ENCODE measurements at regions not wholly inside any gene's neighbourhood (a gene's known extent, or its start where the extent isn't known, plus 50 kb on each side); places are given as distances from the start of the nearest gene placed in this dataset.

DNA sequence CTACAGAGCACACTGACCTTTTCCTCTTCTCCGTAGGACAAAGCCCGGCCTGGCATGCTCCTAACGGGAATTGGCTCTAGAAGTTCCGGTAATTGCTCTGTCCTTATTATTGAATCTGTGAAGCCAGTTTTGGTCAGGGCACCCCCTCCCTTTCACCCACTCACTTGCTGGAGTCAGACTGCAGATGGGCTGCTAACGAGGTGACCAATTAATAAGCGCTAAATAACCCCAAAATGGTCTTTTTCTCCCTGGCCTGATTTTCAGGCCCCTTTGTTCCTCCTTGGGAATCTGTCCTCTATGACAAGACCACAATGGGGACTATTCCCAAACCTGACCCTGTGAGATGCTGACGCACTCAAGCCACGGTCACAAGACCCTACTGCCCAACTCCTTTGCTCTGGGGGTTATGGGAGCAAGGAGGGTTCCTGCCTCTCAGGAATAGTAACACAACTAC lies 610.0 kb upstream of the CADM1 start (continued):
- TF ChIP-seq, protein P1, sequence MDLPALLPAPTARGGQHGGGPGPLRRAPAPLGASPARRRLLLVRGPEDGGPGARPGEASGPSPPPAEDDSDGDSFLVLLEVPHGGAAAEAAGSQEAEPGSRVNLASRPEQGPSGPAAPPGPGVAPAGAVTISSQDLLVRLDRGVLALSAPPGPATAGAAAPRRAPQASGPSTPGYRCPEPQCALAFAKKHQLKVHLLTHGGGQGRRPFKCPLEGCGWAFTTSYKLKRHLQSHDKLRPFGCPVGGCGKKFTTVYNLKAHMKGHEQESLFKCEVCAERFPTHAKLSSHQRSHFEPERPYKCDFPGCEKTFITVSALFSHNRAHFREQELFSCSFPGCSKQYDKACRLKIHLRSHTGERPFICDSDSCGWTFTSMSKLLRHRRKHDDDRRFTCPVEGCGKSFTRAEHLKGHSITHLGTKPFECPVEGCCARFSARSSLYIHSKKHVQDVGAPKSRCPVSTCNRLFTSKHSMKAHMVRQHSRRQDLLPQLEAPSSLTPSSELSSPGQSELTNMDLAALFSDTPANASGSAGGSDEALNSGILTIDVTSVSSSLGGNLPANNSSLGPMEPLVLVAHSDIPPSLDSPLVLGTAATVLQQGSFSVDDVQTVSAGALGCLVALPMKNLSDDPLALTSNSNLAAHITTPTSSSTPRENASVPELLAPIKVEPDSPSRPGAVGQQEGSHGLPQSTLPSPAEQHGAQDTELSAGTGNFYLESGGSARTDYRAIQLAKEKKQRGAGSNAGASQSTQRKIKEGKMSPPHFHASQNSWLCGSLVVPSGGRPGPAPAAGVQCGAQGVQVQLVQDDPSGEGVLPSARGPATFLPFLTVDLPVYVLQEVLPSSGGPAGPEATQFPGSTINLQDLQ (CRISPR knock-in tag; IDR thresholded peaks at IDR 0.05): no peak
- TF ChIP-seq PRPF4 (IDR thresholded peaks at IDR 0.05; ENCODE audit: low read depth, low read length, poor library complexity, severe bottlenecking) (no peak), ZNF44 (CRISPR knock-in tag; IDR thresholded peaks at IDR 0.05) (no peak)

DNA sequence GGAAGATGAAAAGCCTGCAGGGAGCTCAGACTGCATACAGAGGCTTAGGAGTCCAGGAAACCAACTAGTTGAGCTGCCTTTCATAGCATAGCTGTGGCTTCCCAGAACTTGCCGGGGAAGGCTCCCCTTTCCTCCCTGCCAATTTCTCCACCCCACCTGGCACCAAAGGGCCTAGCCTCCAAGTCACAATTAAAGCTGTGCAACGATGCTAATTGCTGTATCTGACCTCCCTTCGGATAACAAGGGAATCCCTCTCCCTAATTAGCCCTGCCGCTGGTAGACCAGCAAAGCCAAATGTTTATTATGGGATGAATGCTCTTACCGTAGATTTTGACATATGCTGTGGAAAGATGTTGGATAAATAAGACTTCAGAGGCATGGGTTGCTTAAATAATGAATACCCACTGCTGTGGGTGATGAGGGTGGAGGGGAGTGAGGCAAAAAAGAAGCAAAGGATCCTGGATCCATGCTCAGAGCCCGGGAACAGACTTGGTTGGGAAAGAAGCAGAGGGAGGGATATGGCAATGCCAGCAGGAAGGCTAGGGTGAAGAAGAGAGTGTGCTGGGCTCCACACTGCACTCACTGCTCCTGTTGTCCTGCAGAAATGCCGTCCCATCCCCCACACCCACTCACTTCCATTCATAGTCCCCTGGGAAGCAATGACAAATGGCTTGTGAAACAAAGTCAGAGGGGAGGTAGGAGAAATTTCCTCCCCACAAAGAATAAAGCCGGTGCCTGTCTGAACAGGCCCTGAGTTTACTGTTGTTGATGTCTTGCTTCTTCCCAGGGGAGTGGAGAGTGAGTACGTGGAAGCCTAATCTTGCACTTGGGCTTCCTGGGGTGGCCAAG lies 608.1 kb upstream of the CADM1 start:
- intact Hi-C loops (cut with micrococcal nuclease; ENCODE audit: unreplicated experiment): no loop called here
- no peak for FAIRE-seq
- DNase-seq (ENCODE audit: low spot score): no peak
- peaks cover 5% of the 10 kb centered on the region; the same call in 1 of the 2 replicates for H3K9me3 ChIP-seq (ENCODE audit: low read length)
- 5% methylated on average over 7 of the region's 9 CpGs for WGBS (ENCODE audit: low lambda C conversion rate)
- POLR2A ChIA-PET: no interaction called here
- no peaks in the 10 kb centered on the region for H4K20me1 ChIP-seq (ENCODE audit: insufficient read depth, low read length)
- H3K9ac ChIP-seq (ENCODE audit: insufficient read depth, low read depth, low read length): no peak overlapping the region
- H3K27ac ChIP-seq (ENCODE audit: extremely low read length, insufficient read depth, low read length): no peak overlapping the region
- in situ Hi-C loops (cut with HindIII; ENCODE audit: extremely low pct_ligation_motif_present, low pct_unique_long_range_greater_than_20kb): no loop called here
- no peaks in the 10 kb centered on the region for H3K79me2 ChIP-seq (ENCODE audit: insufficient read depth, low read length)
- no peak for ATAC-seq
- no peaks in the 10 kb centered on the region for H3K4me1 ChIP-seq (ENCODE audit: insufficient read depth, low read length)
- H3K27me3 ChIP-seq (ENCODE audit: control insufficient read depth in 1 of 2, insufficient read depth in 2 of 2, low read length in 2 of 2): peaks cover 0 to 5% of the 10 kb centered on the region in 2 experiments; a peak in 2 of 5 replicates
- CTCF ChIA-PET (ENCODE audit: low intra/inter-chr PET ratio, low total read pairs): no interaction called here
- no peak overlapping the region for H3K4me3 ChIP-seq (replicated peaks in 1 of 3; ENCODE audit: insufficient read depth in 1 of 3, low read depth in 2 of 3, low read length in 3 of 3)
- H3K4me2 ChIP-seq (ENCODE audit: low read depth, low read length): no peak overlapping the region
- no TSS peak for BruUV-seq (replicated peaks)
- no peaks in the 10 kb centered on the region for H3K36me3 ChIP-seq (replicated peaks in 1 of 2; ENCODE audit: control insufficient read depth in 1 of 2, insufficient read depth in 2 of 2, low read length in 2 of 2)
- H2AFZ ChIP-seq (ENCODE audit: low read length): no peak overlapping the region
- TF ChIP-seq RXRB (CRISPR knock-in tag; IDR thresholded peaks at IDR 0.05; ENCODE audit: borderline replicate concordance) (no peak), ZNF672 (CRISPR knock-in tag; IDR thresholded peaks at IDR 0.05) (no peak), TCF7L2 (IDR thresholded peaks at IDR 0.05; ENCODE audit: low read depth, low read length) (no peak), PRMT3 (CRISPR knock-in tag; IDR thresholded peaks at IDR 0.05; ENCODE audit: borderline replicate concordance, low read depth) (no peak)
- TF ChIP-seq, protein P2, sequence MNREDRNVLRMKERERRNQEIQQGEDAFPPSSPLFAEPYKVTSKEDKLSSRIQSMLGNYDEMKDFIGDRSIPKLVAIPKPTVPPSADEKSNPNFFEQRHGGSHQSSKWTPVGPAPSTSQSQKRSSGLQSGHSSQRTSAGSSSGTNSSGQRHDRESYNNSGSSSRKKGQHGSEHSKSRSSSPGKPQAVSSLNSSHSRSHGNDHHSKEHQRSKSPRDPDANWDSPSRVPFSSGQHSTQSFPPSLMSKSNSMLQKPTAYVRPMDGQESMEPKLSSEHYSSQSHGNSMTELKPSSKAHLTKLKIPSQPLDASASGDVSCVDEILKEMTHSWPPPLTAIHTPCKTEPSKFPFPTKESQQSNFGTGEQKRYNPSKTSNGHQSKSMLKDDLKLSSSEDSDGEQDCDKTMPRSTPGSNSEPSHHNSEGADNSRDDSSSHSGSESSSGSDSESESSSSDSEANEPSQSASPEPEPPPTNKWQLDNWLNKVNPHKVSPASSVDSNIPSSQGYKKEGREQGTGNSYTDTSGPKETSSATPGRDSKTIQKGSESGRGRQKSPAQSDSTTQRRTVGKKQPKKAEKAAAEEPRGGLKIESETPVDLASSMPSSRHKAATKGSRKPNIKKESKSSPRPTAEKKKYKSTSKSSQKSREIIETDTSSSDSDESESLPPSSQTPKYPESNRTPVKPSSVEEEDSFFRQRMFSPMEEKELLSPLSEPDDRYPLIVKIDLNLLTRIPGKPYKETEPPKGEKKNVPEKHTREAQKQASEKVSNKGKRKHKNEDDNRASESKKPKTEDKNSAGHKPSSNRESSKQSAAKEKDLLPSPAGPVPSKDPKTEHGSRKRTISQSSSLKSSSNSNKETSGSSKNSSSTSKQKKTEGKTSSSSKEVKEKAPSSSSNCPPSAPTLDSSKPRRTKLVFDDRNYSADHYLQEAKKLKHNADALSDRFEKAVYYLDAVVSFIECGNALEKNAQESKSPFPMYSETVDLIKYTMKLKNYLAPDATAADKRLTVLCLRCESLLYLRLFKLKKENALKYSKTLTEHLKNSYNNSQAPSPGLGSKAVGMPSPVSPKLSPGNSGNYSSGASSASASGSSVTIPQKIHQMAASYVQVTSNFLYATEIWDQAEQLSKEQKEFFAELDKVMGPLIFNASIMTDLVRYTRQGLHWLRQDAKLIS (CRISPR knock-in tag; IDR thresholded peaks at IDR 0.05): no peak

All from HepG2 (cell line).